COLO829 (cell line): ENCODE measurements at regions not wholly inside any gene's neighbourhood (a gene's known extent, or its start where the extent isn't known, plus 50 kb on each side); places are given as distances from the start of the nearest gene placed in this dataset.

Source experiments
- DNase-seq: peaks from one replicate; pipeline ENCODE4 v3.0.0; 2012; ENCODE audit warnings: low spot score

- no peak for DNase-seq
Observed at GRCh38 chr5:56320686-56321085, 87.6 kb upstream of the ANKRD55 start.

GRCh38 chr5:56319526-56320181 lies 86.5 kb upstream of the ANKRD55 start:
- peak; percentile 42 for DNase-seq

GRCh38 chr5:56317923-56318561 lies 84.9 kb upstream of the ANKRD55 start:
- DNase-seq = no peak

GRCh38 chr5:56316299-56316994 lies 83.3 kb upstream of the ANKRD55 start:
- no peak for DNase-seq

- no peak for DNase-seq
Observed at GRCh38 chr5:56314529-56314928, 81.4 kb upstream of the ANKRD55 start.

GRCh38 chr5:56313596-56313995 lies 80.5 kb upstream of the ANKRD55 start:
- DNase-seq = no peak

GRCh38 chr5:56313004-56313531 lies 79.9 kb upstream of the ANKRD55 start:
- no peak for DNase-seq

- DNase-seq = no peak
Observed at GRCh38 chr5:56311306-56311905, 78.3 kb upstream of the ANKRD55 start.

- peak; percentile 24 for DNase-seq
Observed at GRCh38 chr5:56310711-56311204, 77.6 kb upstream of the ANKRD55 start.

- no peak for DNase-seq
Observed at GRCh38 chr5:56309262-56309826, 76.2 kb upstream of the ANKRD55 start.

GRCh38 chr5:56307714-56308333 lies 74.7 kb upstream of the ANKRD55 start:
- DNase-seq = no peak

GRCh38 chr5:56306433-56307150 lies 73.5 kb upstream of the ANKRD55 start:
- DNase-seq = no peak

- no peak for DNase-seq
Observed at GRCh38 chr5:56305001-56305950, 72.1 kb upstream of the ANKRD55 start.

- no peak for DNase-seq
Observed at GRCh38 chr5:56303511-56303910, 70.4 kb upstream of the ANKRD55 start.

GRCh38 chr5:56302027-56302426 lies 68.9 kb upstream of the ANKRD55 start:
- DNase-seq = no peak

- DNase-seq = no peak
Observed at GRCh38 chr5:56301069-56301468, 67.9 kb upstream of the ANKRD55 start.

- DNase-seq = no peak
Observed at GRCh38 chr5:56299212-56299611, 66.1 kb upstream of the ANKRD55 start.

- no peak for DNase-seq
Observed at GRCh38 chr5:56298336-56299090, 65.4 kb upstream of the ANKRD55 start.

- DNase-seq = no peak
Observed at GRCh38 chr5:56297851-56298250, 64.7 kb upstream of the ANKRD55 start.
